GOT3 (cell line): ENCODE measurements at regions not wholly inside any gene's neighbourhood (a gene's known extent, or its start where the extent isn't known, plus 50 kb on each side); places are given as distances from the start of the nearest gene placed in this dataset.
"Not testable (repeated sequence)": the region's sequence is repeated elsewhere in the genome, so short reads cannot be mapped to it uniquely, and the experiment has no call there.

Experiments
- DNase-seq: peaks from one replicate; lab custom pipeline; 2025; ENCODE audit warnings: mixed read lengths; lab: John Stamatoyannopoulos, UW

DNA sequence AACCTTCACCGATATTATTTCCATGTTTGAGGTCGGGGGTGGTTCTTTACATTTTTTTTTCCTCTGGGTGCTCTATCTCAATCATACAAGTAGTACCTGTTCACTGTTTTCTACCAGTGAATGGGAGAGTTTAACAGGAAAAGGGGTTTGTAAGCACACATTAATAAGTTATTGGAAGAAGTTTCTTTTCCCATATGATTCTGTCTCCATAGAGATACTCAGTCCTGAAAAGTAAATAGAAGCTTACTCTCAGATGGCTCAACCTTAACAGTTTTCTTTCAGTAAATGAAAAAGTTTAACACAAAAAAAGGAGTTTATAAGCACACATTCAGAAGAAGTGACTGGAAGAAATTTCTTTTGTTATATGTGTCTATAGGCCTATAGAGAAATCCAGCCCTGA lies 995.6 kb upstream of the SLC39A10 start:
- DNase-seq = no peak

DNA sequence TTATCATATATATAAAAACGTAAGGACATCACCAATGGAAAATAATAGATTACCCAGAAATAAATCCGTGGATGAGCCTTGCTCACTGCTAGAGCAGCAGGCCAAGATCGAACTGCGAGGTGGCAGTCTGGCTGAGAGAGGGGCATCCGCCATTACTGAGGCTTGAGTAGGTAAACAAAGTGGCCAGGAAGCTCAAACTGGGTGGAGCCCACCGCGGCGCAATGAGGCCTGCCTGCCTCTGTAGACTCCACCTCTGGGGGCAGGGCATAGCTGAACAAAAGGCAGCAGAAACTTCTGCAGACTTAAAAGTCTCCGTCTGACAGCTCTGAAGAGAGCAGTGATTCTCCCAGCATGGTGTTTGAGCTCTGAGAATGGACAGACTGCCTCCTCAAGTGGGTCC lies 1018.0 kb upstream of the SLC39A10 start:
- DNase-seq = not testable (repeated sequence)

DNA sequence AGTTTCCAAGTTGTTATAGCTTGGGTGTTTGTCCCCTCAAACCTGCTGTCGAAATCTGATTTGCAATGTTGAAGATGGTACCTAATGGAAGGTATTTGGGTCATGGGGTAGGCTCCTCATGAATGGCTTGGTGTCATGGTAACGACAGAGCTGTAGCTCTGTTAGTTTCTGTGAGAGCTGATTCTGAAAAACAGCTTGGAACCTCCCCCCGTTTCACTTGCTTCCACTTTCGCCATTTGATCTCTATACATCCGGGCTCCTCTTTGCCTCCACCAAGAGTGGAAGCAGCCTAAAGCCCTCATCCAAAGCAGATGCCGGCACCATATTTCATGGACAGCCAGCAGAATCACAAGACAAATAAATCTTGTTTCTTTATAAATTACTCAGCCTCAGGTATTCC lies 1035.1 kb upstream of the SLC39A10 start:
- no peak for DNase-seq

DNA sequence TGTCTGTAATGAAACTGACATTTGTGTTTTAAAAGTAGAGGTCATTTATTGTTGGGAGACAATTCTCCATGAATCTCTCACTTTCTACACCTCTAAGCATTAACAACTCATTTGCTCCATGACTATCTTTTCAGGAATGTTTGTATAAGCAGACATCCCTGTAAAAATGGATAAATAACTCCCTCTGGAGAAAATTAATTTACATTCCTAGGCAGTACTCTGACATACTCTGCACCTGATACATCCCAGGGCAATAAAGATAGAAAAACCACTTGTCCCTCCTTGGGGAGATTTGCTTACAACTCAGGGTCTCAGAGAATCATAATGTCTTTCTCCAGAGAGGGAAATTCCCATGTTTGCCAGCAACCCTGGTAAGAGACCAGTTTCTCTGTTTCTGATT lies 1037.7 kb upstream of the SLC39A10 start:
- no peak for DNase-seq

DNA sequence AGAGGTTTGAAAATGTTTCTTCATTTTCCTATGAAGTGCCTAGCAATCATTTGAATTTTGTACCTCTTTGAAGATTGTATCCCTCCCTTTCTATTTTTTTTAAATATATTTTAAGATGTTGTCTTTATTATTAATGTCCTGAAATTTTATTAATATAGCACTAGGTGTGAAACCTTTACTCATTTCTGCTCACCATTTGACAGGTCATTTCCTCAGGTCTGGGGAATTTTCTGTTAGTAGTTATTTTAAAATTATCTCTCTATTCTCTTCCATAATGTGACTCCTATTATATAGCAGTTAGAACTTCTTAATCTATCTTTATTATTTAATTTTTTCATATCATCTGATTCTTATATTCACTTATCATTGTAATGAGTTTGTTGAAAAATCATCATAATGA lies 1038.6 kb upstream of the SLC39A10 start:
- DNase-seq = no peak

DNA sequence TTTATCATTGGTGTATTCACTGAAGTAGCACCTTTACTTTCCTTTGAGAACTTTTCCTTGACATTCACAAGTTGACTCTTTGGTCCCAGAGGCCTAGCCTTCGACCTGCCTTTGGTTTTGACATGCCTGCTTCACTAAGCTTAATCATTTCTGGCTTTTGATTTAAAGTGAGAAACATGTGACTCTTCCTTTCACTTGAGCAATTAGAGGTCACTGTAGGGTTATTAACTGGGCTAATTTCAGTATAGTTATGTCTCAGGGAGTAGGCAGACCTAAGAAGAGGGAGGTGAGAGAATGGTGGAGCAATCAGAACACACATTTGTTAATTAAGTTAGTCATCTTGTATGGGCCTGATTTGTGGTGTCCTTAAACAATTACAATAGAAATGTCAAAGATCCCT lies 1040.7 kb upstream of the SLC39A10 start:
- DNase-seq = no peak

DNA sequence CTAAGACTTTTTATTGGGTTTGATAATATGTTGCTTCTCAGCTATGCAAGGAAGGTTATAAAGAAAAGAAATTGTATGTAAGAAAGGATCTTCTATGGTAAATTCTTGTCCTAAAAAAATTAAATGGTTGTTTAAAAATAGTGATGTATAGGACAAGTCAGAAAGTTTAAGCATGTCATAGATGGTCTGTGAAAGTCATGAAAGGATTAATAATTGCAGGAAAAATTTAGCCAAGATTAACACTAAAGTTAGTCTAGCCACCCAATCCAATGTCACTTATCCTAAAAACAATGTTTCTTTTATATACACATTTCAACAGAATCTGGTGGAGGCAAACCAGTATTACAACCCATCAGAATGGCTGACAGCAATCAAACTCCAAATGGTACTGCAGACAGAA lies 1046.7 kb upstream of the SLC39A10 start:
- DNase-seq = no peak

DNA sequence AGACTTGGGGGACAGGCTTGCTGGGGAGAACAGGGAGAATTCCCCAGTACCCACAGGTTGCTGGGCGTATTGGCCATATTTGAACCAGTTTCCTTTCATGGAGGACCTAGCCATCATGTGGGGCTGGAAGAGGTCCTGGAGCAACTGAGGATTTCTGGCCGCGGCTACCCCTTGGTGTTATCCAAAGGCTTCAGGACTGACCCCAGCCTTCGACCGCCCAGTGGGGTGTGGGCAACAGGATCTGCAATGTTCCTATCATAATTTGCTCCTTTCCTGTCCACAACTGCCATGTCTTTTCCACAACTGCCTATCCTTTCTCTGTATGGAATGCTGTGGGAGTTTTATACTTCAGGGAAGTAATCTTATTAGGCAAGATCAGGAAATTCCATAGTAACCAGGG lies 1053.6 kb upstream of the SLC39A10 start:
- DNase-seq = no peak

DNA sequence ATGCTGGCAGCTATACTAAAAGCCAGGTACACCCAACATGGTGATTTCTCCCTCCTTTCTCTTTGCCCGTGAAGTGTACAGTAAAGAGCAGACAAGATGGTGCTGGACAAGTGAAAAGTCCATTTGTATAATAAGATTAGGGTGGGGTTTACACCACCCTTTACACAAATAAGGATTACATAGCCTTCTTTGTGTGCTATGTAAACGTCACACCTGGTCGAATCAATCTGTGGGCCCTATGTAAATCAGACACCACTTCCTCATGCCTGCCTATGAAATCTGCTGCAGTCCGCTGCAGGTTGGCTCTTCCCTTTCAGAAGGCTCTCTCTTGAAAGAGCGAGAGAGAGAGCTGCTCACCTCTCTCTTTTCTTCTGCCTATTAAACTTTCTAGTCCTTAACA lies 1054.3 kb upstream of the SLC39A10 start:
- DNase-seq = no peak

DNA sequence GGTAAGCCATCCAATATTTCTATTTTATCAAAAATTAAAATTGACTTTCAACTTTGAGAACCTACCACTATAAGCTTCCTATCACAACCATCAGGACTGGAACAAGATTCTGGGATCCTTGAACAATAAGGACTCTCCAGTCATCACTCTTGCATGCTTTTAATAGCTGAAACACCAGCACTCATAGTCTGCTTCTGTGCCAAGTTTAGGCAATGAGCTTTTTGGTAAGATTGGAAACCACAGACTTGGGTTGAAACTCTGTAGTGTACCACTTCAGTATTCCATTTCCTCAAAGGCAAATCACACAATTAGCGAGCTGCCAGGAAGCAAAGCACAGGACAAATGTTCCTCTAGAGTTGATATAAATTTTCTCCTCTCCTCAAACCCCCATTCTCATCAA lies 1065.8 kb upstream of the SLC39A10 start:
- no peak for DNase-seq

DNA sequence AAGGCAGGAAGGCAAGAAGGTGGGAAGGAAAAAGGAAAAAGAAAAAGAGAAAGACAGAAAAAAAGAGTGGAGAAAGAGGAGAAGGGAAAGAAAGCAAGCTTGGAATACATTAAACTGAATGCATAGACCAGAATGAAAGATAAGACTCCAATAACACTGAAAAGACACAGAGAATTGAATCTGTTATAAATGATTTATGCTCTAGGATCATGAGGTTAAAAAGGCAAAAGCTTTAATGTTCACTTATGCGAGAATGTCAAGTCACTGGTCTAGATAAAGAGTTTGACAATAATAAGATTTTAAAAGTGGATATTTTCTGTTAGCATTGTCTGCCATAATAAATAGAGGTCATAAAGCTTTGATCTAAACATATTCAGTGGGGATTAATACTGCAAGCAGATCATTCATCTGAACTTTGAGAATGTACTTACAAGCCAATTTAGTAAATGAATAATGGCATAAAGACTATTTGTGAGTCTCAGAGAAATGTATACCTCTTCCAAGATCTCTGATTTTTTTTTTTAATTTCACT lies 1069.2 kb upstream of the SLC39A10 start:
- no peak for DNase-seq

DNA sequence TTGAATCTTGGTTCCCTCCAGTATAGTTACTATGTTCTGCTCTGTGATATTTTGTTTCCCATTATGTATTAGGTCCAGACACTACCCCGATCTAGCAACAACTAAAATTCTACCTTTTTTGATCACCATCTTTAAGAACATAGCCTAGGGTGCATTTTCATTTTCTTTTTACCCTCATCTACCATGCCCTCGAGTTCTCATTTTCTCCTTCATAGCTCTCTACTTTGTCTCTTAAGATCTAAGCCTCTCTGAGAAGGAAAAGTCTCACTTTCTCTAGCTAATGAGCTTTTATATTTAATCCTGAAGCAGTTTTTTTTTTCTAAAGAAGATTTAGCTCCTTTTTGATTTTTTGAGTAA lies 1089.4 kb upstream of the SLC39A10 start:
- no peak for DNase-seq

DNA sequence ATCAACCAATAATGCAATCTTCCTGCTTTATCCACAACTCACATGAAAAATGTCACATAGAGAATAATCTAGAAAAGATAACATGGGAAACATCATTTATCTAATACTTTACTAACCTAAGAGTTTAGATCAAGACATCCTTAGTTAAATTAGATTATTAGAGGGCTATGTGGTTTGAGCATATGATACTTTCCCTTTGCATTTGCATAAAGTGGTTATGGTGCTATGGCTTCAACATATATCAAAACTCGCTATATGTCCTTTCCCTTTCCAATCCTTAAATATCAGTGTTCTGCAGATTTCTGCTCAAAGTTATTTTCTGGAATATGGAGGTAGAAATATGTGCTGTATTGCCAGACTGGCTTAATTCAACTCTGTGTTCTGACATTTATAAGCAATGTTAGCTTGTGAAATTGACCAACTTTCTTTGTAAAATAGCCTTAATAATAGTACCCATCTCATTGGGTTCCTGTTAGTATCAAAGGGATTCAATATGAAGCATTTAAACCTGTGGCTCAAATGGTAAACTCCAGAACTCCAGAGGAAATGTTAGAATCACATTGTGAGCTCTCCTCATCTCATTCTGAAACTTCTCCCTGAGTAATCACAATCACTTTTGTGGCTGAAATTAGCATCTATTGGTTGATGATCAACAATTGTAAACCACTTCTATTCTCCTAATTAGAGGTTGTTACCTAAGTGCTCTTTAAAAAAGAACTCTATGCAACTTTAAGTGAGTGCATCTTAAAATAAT lies 1089.9 kb upstream of the SLC39A10 start:
- no peak for DNase-seq

DNA sequence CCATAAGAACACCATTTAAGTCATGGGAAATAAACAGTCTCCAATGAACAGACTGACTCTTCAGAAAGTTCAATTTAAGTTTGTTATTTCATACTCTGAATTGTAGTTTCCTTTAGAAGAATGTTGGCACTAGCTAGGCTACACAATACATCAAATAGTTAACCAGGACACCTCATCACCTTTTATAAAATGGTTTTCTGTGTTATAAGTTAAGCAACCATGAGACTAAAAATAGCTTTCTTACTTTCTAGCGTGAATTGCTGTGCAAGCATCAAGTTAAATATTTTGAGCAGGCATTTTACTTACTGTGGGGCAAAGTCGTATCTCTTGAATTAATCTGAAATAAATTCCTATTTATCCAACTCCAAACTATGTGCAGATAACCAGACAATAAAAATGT lies 1092.6 kb upstream of the SLC39A10 start:
- no peak for DNase-seq

DNA sequence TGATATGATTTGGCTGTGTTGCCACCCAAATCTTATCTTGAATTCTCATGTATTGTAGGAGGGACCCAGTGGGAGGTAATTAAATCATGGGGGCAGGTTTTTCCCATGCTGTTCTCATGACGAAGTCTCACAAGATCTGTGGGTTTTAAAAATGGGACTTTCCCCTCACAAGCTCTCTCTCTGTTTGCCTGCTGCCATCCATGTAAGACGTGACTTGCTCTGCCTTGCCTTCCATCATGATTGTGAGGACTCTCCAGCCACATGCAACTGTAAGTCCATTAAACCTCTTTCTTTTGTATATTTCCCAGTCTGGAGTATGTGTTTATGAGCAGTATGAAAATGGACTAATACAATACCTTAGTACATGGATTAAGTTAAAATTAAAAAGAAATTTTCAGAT lies 1094.7 kb upstream of the SLC39A10 start:
- DNase-seq = no peak

DNA sequence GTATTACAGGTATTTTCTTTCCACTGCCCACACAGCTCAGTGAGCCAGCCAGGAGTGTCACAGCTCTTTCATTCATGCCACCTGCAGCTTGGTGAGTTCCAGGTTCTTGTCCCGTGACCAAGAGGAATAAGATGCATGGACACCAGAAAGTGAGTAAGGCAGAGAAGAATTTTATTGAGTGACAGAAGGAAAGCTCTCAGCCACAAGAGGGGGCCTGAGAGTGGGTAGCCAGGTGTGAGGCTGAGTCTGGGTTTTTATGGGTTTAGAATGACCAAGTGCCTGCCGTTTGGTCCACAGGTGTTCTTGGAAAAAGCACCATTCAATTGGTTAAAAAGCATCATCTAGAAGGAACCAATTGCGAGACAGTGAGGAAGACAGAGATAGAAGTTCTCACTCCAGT lies 1097.1 kb upstream of the SLC39A10 start:
- no peak for DNase-seq

DNA sequence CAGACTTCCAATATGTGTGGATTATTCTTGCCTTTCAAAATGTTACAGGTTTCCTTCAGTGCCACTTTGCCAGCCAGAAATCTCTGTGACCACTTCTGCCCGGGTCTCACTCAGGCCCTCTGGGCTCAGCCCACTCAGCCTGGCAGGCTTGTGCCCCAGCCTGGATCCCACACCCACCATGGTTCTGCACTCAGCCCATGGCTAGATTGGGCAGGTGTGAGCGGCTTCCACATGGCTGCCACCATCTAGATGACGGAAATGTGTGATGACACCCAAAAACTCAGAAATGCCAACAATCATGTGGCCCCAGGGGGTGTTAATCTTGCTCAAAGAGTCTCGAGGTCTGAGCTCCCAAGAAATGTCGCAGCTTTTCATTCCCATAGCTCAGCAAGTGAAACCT lies 1097.5 kb upstream of the SLC39A10 start:
- DNase-seq = no peak

DNA sequence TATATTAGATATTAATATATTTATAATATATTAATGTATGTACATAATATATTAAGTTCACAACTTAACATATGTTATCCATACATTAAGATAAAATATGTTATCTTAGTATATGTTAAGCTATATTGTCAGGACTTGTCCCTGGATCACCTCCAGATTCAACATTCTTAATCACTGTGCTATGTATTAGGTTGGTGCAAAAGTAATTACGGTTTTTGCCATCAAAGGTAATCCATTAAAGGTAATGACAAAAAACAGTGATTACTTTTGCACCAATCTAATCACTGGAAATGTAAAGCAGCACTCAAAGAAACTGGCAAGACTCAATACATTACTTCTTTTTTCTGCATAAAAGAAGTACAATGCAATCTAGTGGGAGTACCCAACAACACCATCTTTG lies 1099.0 kb upstream of the SLC39A10 start:
- no peak for DNase-seq

DNA sequence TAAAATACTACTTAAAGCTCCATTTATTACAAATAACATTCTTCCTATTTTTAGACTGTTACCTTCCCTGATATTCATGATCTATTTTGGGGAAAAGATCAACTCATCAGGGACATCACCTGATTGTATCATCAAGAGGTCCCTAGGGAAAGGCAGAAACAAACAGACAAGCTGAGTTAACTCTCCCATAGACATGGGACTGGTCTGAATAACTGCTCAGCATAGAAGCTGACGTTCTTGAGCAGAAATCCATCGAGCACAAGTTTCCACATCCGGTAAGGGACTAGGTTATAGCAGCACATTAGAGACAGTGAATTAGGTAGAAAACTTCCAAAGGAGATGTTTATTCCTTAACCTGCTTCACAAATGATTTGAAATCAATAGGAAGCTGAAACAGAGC lies 1100.4 kb upstream of the SLC39A10 start:
- DNase-seq = no peak

DNA sequence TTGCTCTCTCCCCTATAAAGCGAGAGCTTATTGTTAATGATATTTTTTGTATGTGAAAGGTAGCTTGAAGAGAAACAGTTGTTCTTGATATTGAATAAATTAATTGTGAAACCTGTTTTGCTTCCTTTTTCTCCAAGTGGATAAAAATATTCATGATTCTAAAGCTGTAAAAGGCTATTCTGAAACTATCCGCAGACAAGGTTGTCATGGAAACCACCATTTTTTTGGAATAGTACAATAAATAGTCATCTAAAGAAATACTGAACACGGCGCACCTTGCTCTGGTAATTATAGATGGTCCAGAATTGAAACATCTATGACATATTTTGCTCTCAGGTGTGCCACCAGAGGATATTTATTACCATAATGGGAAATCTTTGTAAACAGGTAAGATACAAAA lies 1103.0 kb upstream of the SLC39A10 start:
- DNase-seq = no peak

DNA sequence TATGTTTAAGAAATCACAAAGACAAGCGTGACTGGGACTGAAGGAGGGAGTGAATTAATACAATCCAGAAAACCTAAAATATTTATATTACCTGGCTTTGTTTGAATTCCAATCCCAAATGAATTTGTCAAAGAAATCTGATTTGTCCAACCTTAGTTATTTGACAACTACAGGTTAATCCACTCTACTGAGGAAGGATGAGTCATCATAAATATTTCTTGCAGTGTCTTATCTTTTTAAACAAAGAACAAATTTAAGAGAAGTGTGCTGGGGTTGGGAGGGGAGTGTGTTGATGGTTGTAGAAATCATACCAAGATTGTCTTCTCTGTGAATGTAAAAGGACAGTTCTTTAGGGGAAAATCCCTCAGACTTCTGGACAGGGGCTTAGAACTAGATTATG lies 1106.3 kb upstream of the SLC39A10 start:
- no peak for DNase-seq

DNA sequence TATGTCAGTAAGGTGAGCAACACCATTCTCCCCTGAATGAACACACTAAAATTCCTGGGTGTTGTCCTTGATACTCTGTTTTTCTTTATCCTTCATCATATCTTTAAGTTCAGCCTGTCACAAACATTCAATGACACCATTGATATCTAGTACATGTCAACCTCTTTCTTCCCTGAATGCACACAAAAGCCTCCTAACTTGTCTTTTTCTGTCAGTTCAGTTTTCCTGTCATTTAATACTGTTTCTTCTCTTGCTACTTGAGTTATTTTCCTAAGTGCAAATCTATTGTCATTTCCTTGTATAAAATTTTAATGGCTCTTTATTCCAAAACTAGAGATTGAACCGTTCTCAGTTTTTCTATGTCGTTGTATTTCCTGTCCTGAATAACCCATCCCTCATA lies 1107.6 kb upstream of the SLC39A10 start:
- no peak for DNase-seq

DNA sequence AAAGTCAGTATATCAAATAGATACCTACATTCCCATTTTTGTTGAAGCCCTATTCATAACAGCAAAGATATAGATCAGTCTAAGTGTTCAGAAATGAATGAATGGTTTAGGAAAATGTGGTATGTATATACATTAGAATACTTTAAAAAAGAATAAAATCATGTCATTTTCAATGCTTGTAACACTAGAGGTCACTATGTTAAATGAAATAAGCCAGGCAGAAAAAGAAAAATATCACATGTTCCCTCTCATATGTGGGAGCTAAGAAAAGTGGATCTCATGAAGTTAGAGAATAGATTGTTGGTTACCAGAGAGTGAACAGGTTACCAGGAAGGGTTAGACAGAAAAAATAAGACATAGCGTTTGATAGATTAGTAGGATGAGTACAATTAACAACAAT lies 1111.0 kb upstream of the SLC39A10 start:
- DNase-seq = no peak

DNA sequence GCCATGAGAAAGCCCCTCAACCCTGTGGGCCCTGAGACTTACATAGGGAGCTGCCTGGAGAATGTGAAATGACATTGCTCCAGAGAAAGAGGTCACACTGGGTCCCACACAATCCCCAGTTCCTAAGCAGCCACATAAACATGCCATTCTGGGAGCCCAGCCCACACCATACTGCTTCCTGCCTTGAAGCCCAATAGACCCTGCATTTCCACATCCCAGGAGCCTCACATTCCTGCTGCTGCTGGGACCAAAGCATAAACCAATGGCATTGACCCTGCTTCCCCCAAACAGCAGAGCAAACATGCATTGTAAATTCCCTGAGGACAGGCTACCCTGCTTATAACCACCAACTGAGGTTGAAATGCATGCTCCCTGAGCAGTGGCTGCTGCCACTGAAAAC lies 1117.6 kb upstream of the SLC39A10 start:
- no peak for DNase-seq
